ENCODE measurements at regions not wholly inside any gene's neighbourhood (a gene's known extent, or its start where the extent isn't known, plus 50 kb on each side); places are given as distances from the start of the nearest gene placed in this dataset.
A peak's percentile ranks its signal among the peaks of the same experiment; 100 is the strongest.

DNA sequence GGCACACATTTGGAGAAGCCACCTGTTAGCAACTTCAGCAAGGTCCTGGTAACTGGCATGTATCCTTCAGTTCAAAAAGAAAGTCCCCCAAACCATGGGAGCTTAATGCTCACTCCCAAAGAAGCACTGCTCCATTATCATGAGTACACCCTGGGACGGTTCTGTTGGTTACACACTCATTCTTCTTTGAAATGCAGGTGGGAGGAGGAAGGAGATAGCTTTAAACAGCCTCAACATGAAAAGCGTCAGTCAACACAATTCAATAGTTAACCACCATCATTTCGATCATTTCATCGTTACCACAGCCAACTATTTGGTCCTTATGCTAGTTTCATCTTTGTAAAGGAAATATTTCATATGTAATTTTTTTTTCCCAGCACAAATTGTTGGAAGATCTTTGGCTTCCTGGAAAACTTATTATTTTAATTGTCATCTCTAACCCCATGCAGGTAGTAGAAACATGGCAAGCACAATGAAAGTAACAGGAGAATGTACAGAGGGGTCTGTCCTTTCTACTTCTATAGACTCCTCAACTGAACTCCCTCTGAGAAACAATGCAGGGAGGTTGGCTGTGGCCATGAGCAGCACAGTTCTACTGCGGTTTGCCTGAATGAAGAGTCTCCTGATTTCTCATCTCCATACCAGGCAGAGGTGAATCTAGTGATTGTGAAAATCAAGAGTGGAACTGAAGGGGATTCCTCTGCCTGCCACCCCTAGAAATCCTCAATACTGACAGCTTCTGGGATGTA lies 196.4 kb upstream of the FOXN3 start:
- no peak for DNase-seq

GRCh38 chr14:89609500-89610100 lies 192.6 kb upstream of the FOXN3 start:
- no peak for DNase-seq

GRCh38 chr14:89607453-89607852 lies 190.4 kb upstream of the FOXN3 start:
- DNase-seq: no peak

DNA sequence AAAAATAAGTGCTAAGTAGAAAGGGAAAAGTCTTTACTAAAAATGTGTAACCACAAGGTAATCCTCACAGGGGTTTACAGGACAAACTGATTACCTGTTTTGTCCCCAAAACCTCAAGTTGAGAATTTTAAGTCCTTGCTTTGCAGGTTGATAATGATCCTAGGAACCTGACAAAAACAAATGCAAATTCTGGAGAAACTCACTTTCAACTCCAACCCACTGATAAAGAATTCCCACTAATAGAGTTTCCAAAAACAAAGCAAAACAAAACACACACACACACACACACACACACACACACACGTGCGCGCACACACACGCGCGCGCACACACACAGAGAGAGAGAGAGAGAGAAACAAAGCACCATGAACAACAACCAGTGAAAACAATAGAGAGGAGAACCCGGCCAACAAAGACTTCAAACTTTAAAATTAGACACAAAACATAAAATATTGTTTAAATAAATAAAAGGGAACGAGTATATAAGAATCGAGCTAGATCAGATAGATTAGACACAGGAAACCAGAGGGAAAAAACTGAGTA lies 187.0 kb upstream of the FOXN3 start:
- DNase-seq: no peak

DNA sequence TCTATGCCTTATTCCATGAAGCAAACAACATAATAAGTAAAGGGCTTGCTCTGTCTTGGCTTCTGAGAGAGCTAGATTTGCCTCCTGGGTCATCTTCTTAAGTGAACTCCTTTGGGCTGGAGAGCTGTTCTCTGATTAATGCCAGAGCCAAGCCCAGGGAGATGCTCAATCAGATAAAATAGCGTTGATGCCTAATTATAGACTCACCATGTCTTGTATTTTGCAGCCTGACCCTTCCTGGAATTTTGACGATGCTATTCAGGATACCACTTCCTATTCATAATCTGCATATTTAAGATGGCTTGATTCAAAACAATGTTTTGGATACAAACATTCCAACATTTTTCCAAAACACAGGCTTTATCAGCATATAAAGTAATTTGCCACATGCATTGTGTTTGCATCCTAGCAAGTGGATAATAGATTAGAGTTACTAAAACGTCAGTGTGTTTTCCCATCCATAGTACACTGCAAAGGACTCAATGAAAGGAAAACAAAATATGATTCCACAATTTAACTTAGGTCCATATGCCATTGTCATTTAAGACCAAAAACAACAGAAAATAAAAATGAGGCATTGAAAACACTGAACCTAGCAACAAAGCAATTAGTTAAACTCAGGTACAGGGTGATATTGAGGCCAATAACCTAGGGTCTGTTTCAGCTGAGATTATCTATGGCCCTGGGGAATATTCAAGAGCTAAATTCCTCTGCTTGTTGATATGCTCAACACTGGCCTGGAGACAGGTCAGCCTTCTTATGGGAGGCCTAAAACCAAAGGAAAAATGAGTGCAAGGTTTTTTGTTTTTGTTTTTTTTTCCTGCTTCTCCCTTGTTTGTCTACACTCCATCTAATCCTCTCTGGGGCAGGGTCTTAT lies 184.2 kb upstream of the FOXN3 start:
- DNase-seq: no peak

GRCh38 chr14:89600029-89600428 lies 183.0 kb upstream of the FOXN3 start:
- DNase-seq: no peak

- DNase-seq: no peak
Observed at GRCh38 chr14:89598548-89599186, 181.6 kb upstream of the FOXN3 start.

GRCh38 chr14:89592961-89593360 lies 175.9 kb upstream of the FOXN3 start:
- no peak for DNase-seq

- peak in 9 of 51 donors; percentile 2 to 20 (median 16) for DNase-seq
Observed at GRCh38 chr14:89589400-89590118, 172.5 kb upstream of the FOXN3 start.

GRCh38 chr14:89588840-89589296 lies 171.8 kb upstream of the FOXN3 start:
- DNase-seq: no peak

DNA sequence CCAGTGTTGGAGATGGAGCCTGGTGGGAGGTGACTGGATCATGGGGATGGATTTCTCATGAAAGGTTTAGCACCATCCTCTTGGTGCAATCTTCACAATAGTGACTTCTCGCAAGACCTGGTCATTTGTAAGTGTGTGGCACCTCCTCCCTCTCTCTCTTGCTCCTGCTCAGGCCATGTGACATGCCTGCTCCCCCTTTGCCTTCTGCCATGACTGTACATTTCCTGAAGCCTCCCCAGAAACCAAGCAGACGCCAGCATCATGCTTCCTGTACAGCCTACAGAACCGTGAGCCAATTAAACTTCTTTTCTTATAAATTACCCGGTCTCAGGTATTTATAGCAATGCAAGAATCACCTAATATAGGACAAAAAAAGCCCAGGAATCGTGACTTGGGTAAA lies 171.0 kb upstream of the FOXN3 start:
- no peak for DNase-seq

- DNase-seq: no peak
Observed at GRCh38 chr14:89587136-89587420, 170.0 kb upstream of the FOXN3 start.

- DNase-seq: peak in 1 of 51 donors; percentile 4
Observed at GRCh38 chr14:89586258-89587135, 169.5 kb upstream of the FOXN3 start.

- no peak for DNase-seq
Observed at GRCh38 chr14:89578156-89578555, 161.1 kb upstream of the FOXN3 start.

DNA sequence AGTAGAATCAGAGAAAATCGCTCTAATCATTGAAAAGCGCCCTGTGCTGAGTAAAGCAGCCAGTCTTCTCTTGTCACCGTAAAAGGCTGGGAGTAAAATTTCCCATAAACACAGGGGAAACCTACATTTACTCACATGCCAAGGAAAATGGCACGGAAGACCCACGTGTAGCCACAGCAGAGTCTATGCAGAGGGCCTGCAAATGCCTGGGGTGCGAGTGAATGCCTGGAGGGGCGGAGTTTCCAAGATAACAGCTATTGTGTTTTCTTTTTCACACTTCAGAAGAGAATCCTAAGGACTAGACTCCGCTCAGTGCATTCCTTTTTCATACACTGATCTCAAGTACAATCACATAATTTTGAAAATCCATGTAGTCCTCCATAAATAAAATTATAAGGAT lies 159.9 kb upstream of the FOXN3 start:
- no peak for DNase-seq

DNA sequence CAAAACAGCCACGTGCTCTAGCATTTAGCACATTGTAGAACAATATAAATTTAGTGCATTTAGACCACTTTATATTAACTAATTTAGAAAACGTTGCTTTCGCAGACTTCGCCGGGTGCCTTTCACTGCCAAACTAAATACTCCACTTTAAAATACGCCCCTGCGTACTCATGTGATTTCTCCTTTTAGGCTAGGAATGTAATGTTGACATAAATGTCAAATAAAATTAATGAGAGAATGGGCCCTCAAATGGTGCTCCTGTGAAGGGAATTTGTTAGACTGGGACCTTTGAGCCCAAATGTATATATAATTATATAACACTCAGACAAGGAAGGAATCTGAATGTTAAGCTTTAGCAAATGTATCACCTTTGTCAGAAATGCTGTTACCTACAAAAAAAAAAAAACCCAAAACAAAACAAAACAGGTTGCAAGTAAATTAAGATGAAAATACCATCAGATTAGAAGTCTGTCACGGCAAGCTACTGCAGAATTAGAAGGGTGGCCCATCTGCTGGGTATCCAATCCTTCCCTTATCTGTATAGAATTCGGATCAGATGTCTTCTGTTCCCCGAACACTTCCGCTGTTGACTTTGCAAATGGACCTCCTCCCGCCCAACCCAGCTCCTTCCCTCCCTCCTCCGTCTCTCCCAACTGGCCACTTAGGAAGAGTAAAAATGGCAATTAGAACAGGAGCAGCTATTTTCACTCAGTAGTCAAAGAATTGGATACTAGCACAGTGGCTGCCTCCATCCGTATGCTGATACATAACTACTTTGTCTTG lies 159.3 kb upstream of the FOXN3 start:
- DNase-seq: no peak

GRCh38 chr14:89575386-89576061 lies 158.5 kb upstream of the FOXN3 start:
- peak in 1 of 51 donors; percentile 3 for DNase-seq

- no peak for DNase-seq
Observed at GRCh38 chr14:89574420-89574819, 157.4 kb upstream of the FOXN3 start.

GRCh38 chr14:89573399-89573657 lies 156.3 kb upstream of the FOXN3 start:
- DNase-seq: no peak

All from hypothalamus (tissue), 51 donors.